HG03280 (cell line): ENCODE measurements at regions not wholly inside any gene's neighbourhood (a gene's known extent, or its start where the extent isn't known, plus 50 kb on each side); places are given as distances from the start of the nearest gene placed in this dataset.
"Not testable (repeated sequence)": the region's sequence is repeated elsewhere in the genome, so short reads cannot be mapped to it uniquely, and the experiment has no call there.

ENCODE experiments used
- ATAC-seq: cut with Tn5 transposase; IDR thresholded peaks from one replicate; pipeline ENCODE4 v1.9.1; 2021; ENCODE audit warnings: mild to moderate bottlenecking, moderate library complexity; ENCODE audit not compliant: unreplicated experiment

DNA sequence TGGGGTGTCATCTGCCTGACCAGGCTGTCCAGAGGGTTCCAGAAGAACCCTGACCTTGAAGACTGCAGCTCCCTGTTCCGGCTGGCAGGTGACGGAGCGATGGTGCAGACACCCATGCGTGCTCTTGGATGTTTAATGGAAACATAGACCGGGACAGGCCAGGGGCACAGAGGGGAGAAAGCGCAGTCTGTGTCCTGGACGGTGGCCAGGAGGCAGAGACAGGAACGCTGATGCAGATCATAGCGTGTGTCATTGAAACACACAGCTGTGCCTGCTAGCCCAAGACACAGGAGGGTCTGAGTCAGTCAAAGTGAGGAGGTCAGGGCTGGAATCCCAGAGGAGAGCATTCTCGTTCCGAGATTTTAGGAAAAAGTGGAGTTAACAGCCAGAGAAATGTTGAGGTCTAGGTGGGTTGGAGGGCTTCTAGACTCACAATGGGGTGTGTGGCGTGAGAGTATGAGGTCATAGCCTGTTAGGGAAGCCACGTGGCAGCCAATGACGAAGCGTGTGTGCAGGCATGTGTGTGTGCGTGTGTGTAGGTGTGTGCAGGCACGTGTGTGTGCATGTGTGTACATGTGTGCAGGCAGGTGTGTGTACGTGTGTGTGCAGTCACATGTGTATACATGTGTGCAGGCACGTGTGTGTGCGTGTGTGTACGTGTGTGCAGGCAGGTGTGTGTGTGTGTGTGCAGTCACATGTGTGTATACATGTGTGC is 167.0 kb downstream of the ERMARD start:
- no peak for ATAC-seq

- ATAC-seq = no peak
These were observed 165.7 kb downstream of the ERMARD start for GRCh38 chr6:169917153-169917552.

DNA sequence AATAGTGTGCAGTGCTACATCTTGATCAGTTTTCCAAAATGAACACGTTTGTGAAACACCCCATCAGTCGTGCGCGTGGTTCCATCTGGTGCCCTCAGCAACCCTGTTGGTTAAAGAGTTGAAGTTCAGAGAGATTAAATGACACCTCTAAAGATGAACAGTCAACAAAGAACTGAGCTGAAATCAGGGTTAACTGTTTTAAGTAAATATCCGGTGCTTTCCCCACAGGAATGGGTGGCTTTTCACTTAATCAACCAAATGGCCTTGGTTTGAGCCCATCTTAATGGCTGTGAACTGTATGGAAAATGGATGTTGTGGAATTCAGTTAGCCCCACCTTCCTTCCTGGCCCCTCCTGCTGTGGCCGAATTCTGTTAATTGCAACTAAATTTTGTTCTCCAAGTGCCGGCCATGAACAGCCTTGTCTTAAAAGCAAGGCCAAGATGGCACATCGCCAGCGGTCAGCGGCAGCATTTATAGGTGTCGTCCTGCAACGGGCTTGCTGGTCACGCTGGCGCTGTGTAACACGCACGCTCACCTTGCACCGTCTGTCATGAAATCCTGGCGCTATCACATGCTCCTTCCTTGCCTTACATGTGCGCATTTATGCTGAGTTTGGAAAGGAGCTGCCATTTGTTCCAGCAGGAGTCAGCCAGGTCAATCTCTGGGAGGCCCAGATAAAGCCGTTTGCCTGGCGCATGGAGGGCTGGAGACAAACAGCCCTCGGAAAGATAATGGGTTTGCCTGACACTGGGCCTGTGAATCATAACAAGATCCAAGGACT is 164.5 kb downstream of the ERMARD start:
- ATAC-seq = no peak

GRCh38 chr6:169913745-169914144 is 162.3 kb downstream of the ERMARD start:
- ATAC-seq = not testable (repeated sequence)

DNA sequence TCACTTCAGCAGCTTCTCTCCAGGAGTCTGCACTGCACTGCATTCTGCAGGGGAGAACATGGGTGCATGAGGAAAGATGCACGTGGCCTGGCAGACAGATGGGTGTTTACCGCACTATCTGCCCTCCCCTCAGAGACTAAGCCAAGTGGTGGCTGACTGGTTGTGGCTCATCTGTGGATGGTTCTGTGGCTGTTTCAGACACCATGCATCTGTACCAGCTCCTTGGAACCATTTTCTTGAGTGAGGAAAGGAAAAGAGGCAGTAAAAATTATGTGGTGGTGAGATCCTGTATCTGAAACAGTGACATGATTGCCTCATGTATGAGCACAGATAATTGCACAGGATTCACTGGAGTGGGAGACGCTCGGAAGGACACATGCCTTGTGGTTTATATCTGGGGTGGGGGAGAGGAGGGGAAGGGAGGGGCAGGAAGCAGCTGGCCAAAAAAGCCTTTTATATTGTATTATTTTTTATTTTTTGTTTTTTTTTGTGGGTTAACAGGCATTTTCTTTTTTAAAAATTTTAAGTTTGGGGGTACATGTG is 161.7 kb downstream of the ERMARD start:
- ATAC-seq = no peak

DNA sequence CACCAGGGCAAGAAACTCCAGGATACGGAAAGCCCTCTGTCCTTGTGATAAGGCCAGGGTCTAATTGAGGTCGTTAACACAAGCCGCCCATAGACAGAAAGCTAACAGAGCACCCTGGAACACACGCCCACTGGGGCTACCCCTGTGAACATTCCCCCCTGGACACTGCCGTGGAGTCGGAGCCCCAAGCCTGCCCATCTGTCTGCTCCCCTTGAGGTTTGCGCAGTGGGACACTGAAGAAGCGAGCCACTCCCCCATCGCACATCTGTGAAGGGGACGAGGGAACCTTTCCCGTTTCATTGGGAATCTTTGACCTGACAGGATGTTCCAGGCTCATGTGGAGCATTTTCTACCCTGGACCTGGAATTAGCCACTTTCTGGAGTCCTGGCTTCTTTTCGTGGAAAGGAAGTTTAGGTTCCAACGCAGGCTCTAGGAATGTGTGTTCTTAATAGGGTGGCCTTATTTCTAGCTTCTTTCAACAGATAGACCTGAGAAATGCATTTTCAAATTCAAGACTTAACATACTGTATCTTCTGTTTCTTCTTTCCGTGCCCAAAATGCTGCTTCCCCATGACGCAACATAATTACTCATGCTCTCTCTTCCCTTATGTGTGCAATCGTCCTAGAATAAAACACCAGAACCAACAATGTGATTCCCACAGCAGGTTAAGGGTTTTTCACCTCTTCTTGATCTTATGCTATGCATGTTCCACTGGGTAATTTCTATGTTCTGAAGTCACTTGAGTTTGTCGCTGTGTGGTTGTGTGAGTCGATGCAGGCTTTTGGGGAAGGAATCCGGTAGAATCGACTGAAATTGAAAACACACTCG is 161.1 kb downstream of the ERMARD start:
- no peak for ATAC-seq

DNA sequence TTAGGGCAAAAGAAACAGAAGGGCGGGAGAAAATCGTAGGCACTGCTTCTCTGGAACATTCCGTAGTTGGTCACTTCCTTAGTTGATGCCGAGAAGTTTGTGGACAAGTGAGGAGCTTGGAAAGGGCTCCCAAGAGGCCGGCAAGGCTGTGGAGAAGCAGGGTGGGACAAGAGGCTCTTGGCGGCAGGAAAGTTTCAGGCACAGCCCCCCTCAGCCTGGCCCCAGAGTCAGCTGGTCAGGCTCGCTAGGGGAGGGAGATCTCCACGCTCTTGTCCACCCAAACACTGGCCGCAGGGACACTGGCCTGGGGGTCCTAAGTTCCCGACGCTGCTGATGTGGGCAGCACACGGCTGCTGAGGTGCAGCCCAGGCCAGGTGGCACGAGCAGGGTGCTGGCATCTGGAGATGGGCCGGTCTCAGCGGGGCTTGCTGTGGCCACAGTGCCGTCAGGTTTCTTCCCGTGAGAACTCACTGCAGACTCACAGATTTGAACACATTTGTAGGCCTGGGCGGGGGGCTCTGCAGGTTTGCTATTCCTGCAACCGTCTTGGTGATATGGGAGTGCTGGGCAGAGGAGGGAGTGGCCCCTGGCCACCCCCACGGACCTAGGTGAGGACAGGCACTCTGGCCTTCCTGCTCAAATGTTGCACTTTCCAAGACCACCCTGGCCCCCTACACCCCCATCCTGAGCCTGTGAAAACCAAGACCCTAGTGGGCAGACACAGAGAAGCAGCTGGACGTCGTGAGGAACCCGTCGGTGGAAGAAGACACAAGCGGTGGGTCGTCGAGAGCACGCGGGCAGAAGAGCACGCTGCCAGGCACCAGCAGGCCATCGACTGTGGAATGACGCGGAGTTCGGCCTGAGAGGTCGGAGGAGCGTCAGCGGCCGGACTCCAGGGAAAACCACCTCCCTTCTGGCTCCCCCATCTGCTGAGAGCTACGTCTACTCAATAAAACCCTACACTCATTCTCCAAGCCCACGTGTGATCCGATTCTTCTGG is 160.1 kb downstream of the ERMARD start:
- ATAC-seq = no peak

- no peak for ATAC-seq
These were observed 157.7 kb downstream of the ERMARD start for GRCh38 chr6:169909113-169909512.

- ATAC-seq = no peak
These were observed 157.0 kb downstream of the ERMARD start for GRCh38 chr6:169908403-169908933.

DNA sequence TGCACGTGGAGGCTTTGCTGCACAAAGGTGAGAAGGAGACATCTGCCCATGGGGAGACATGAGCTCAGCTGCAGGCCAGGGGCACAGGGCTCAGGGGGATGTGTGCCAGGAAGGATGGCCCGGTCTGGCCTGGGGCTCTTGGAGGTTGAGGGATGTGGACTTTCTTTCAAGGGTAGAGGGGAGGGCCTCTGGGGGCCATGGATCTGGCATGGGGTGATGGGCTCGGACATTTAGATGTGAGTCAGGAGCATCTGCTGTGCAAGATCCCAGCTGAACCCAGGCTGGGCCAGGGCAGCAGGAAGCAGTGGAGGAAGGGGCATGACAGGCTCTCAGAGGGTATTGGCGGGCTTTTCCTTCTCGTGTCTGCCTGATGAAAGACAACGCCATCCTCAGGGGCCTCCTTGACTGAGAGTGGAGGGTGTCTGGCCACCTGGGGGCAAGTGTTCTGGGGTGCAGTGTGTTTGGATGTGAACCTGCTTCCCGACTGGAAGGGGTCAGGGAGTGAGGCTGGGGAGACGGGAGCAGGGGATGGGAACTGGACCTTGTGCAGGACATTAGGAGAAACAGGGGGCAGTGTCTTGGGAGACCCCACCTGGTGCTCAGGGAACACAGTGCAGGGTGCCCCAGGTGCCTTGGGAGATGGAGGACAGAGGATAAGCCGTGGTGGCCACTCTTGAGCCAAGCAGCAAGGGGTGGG is 156.1 kb downstream of the ERMARD start:
- no peak for ATAC-seq

DNA sequence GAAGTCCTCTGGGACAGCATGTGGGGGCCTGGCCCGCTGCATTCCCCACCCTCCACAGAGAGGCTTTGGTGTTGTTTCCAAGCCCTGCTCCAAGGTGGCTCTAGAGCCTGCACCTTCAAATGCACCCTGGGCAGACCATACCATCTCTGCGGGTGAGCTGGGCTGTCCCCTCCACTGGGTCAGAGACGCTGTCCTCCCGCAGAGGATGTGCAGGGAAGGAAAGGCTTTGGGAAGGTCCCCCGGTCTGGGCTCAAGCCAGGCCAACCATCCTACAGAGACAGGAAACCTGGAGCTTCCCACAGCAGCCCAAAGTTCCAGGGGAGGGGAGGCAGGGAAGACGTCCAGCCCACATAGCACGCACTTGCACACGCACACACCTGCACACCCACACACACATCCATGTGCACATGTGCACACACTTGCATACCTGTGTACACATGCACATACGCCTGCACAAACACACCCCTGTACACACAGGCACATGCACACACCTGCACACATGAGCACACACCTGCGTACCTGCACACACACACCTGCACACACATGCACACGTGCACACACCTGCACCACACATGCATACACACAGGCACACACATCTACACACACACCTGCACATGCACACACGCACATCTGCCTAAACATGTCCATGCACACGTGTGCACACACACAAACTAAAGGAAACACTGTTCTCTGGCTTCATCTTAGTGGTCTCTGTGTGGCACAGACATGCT is 155.4 kb downstream of the ERMARD start:
- ATAC-seq = no peak

- no peak for ATAC-seq
These were observed 154.7 kb downstream of the ERMARD start for GRCh38 chr6:169906004-169906687.

DNA sequence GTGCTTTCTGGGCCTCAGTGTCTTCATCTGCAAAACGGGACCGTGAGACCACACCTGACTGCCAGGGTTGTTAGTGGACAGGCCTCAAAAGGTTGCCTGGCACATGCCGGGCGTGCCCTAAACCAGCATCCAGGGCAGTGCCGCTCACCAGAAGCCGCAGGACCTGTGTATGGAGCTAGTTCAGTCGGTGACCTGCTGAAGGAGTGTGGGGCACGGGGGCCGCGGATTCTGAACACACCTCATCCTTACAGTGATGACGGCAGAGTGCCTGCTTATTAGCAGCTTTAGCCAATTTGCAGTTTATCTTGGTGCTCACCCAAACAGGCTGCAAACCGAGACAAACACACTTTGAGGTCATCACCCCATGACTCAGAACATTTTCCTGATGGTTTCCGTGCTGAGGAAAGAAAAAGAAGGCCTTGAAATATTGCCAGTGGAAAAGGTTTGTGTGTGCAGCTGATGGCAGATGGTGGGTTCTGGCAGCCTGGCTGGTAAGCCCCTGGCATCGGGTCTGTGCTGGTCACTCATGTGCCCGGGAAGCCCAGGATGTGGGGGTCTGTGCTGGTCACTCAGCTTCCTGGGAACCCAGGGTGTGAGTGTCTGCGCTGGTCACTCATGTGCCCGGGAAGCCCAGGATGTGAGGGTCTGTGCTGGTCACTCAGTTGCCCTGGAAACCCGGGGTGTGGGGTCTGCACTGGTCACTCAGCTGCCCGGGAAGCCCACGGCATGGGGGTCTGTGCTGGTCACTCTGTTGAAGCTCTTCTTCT is 153.8 kb downstream of the ERMARD start:
- no peak for ATAC-seq

- ATAC-seq = no peak
These were observed 152.9 kb downstream of the ERMARD start for GRCh38 chr6:169904051-169904922.

- no peak for ATAC-seq
These were observed 151.7 kb downstream of the ERMARD start for GRCh38 chr6:169903122-169903521.

DNA sequence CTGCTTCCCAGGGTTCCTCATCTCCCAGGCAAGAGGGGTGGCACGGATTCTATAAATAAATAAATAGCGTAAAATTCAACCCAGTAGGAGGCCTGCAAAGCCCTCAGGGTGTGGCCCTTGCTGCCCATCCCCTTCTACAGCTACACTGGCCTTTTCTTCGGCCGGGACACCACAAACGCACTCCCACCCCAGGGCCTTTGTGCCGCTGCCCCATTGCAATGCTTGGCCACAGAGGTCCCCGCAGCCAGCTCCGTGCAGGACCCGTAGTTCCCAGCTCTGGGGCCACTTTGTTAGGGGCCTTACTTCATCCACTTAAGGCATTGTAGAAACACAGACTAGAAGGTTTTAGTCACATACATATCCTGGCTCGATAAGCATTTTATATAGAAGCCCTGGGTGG is 151.2 kb downstream of the ERMARD start:
- no peak for ATAC-seq
